ENCODE measurements at regions not wholly inside any gene's neighbourhood (a gene's known extent, or its start where the extent isn't known, plus 50 kb on each side); places are given as distances from the start of the nearest gene placed in this dataset.

DNA sequence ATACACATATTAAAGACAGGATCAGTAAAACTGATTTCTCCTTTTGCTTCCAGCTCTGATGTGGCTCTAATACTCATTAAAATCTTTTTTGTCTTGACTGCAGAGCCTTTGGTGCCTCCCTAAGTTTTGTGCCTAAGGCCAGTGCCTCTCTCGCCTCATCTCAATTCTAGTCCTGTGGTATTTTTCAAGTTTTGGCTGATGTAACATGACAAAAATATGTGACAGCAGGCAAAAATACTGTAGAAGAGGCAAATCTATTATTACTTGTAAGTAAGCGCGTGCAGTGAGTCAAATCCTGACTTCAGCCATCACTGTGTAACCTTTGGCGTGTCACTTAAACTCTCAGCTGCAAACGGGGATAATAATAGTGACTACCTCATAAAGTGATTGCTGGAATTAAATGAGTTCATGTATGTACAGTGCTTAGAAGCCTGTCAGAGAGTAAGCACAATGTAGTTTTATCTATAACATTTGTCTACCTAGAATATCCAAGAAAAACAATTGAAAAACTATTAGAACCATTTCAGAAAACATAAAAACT lies 74.0 kb downstream of the MAB21L3 start:
- TF ChIP-seq CTCF (optimal IDR thresholded peaks at IDR 0.05 in 1 of 3, IDR thresholded peaks at IDR 0.05 in 1 of 3, conservative IDR thresholded peaks at IDR 0.05 in 1 of 3; ENCODE audit: extremely low read depth in 1 of 3, insufficient read depth in 2 of 3, low read length in 3 of 3) (no peak), EZH2 (IDR thresholded peaks at IDR 0.05; ENCODE audit: low read length) (no peak)
